ENCODE measurements at regions not wholly inside any gene's neighbourhood (a gene's known extent, or its start where the extent isn't known, plus 50 kb on each side); places are given as distances from the start of the nearest gene placed in this dataset.

DNA sequence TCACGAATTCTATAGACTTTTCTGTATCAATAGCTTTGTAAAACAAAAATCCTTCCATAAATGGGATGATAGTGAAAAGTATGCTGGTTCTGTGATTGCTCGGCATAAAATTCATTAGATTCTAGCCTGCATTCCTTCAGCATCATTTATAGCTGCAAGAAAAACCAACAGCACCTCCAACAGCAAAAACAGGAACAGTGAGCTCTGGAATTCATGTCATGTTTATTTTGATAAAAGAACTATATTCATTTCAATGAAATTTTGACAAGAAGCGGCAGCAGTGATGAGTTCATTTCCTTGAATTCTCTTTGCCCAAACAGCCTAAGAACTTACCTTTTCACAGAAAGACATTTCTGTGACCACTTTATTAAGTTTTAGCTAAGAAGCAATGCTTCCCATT is 515.2 kb upstream of the CCDC54 start:
- DNase-seq = no peak
- no peaks in the 10 kb centered on the region for H3K36me3 ChIP-seq
- H3K4me1 ChIP-seq = peaks cover 0 to 10% (median 3%) of the 10 kb centered on the region in 4 donors
- peaks cover 0 to 1% (median 0%) of the 10 kb centered on the region in 3 donors for H3K9me3 ChIP-seq
- TF ChIP-seq, protein P1, sequence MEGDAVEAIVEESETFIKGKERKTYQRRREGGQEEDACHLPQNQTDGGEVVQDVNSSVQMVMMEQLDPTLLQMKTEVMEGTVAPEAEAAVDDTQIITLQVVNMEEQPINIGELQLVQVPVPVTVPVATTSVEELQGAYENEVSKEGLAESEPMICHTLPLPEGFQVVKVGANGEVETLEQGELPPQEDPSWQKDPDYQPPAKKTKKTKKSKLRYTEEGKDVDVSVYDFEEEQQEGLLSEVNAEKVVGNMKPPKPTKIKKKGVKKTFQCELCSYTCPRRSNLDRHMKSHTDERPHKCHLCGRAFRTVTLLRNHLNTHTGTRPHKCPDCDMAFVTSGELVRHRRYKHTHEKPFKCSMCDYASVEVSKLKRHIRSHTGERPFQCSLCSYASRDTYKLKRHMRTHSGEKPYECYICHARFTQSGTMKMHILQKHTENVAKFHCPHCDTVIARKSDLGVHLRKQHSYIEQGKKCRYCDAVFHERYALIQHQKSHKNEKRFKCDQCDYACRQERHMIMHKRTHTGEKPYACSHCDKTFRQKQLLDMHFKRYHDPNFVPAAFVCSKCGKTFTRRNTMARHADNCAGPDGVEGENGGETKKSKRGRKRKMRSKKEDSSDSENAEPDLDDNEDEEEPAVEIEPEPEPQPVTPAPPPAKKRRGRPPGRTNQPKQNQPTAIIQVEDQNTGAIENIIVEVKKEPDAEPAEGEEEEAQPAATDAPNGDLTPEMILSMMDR (IDR thresholded peaks at IDR 0.05) = no peak
- H3K27ac ChIP-seq = no peak overlapping the region
- H3K4me3 ChIP-seq = no peak overlapping the region
- intact Hi-C loops (cut with DNase I; ENCODE audit: low total_unique reads) = no loop called here
- H3K27me3 ChIP-seq = no peaks in the 10 kb centered on the region

DNA sequence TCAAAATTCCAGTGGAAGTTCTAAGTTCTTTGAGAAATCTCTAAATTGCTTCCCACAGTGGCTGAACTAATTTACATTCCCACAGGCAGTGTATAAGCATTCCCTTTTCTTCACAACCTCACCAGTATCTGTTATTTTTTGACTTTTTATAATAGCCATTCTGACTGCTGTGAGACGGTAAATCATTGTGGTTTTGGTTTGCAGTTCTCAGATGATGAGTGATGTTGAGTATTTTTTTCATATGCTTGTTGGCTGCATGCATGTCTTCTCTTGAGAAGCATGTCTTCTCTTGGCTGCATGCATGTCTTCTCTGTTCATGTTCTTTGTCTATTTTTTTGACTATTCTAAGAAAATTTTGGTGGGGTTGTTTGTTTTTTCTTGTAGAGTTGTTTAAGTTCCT is 499.6 kb upstream of the CCDC54 start:
- Histone ChIP-seq H3K4me3 (no peak overlapping the region), H3K27ac (no peak overlapping the region), H3K4me1 (no peaks in the 10 kb centered on the region), H3K9me3 (no peaks in the 10 kb centered on the region), H3K36me3 (no peaks in the 10 kb centered on the region), H3K27me3 (no peaks in the 10 kb centered on the region)
- no peak for DNase-seq
- intact Hi-C loops (cut with DNase I; ENCODE audit: low total_unique reads) = no loop called here
- TF ChIP-seq, protein P1 (IDR thresholded peaks at IDR 0.05) = no peak

DNA sequence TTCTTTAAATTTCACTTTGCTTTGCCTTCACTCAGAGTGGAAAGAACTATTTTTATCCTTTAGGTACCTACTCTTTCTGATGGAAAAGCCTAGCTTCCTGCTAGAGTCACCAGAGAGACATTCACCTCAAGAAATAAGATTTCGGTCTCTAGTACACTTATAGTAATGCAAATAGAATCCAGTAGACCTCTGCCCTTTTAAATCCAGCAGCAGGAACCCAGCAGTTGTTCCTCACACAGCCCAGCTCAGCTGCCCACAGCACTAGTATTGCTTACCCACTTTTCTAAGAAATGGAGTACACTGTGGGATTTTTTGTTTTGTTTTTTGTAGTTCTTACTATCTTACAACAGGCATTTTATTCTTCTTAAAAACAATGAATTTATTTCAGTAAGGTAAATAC is 497.0 kb upstream of the CCDC54 start:
- TF ChIP-seq, protein P1 (IDR thresholded peaks at IDR 0.05) = no peak
- no peak for DNase-seq
- H3K4me1 ChIP-seq = no peaks in the 10 kb centered on the region
- H3K27me3 ChIP-seq = no peaks in the 10 kb centered on the region
- H3K4me3 ChIP-seq = no peak overlapping the region
- intact Hi-C loops (cut with DNase I; ENCODE audit: low total_unique reads) = no loop called here
- H3K9me3 ChIP-seq = peaks cover 0 to 4% (median 0%) of the 10 kb centered on the region in 3 donors
- H3K27ac ChIP-seq = no peak overlapping the region
- no peaks in the 10 kb centered on the region for H3K36me3 ChIP-seq

DNA sequence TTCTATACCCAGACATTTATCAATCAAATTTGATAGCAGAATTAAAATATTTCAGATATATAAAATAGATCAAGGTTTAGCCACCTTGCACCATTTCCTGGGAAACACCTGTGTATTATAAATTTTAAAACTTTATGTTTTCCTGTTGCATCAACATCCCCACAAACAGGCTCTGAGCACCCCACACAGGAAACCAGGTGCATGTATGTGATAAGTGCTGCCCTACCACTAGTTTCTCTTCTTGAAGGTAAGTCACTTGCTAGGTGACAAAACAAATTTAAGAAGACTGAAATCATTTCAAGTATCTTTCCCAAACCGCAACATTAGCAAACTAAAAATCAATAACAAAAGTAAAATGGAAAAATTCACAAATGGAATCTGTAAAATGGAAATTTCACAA is 496.1 kb upstream of the CCDC54 start:
- DNase-seq = no peak
- intact Hi-C loops (cut with DNase I; ENCODE audit: low total_unique reads) = no loop called here
- Histone ChIP-seq H3K4me3 (no peak overlapping the region), H3K9me3 (peaks cover 0 to 8% (median 6%) of the 10 kb centered on the region in 3 donors), H3K27ac (no peak overlapping the region), H3K4me1 (no peaks in the 10 kb centered on the region), H3K27me3 (no peaks in the 10 kb centered on the region), H3K36me3 (no peaks in the 10 kb centered on the region)
- TF ChIP-seq, protein P1 (IDR thresholded peaks at IDR 0.05) = no peak

DNA sequence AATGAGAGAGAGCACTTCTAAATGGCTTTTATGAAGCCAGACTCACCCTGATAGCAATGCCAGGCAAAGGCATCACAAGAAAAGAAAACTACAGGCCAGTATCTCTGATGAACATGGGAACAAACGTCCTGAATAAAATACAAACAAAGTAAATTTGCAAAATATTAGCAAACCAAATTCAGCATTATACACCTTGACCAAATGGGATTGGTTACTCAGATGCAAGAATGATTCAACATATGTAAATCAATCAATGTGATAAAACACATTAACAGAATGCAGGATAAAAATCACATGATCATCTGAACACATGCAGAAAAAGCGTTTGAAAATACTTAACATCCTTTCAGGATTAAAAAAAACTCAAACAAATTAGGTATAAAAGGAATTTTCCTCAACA is 494.9 kb upstream of the CCDC54 start:
- Histone ChIP-seq H3K4me3 (no peak overlapping the region), H3K36me3 (no peaks in the 10 kb centered on the region), H3K4me1 (no peaks in the 10 kb centered on the region), H3K27me3 (no peaks in the 10 kb centered on the region), H3K9me3 (peaks cover 0 to 8% (median 6%) of the 10 kb centered on the region in 3 donors), H3K27ac (no peak overlapping the region)
- TF ChIP-seq, protein P1 (IDR thresholded peaks at IDR 0.05) = no peak
- no peak for DNase-seq
- intact Hi-C loops (cut with DNase I; ENCODE audit: low total_unique reads) = no loop called here

DNA sequence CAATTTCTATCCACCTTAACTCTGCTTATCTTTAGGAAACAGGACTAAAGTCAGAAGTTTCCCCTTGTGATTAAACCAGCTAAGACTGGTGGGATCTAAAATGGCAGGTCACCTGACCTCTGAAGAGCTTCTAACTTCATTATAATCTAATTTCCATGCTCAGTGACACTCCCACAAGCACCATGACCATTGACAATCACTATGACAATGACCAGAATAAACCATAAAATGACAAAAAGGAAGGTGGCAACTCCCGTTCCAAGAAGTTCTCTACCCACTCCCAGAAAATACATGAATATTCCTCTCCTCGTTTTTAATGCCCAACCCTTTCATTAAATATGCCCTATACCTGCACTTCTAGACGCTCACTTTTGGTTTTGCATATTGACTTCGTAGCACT is 471.2 kb upstream of the CCDC54 start:
- H3K4me1 ChIP-seq = no peaks in the 10 kb centered on the region
- DNase-seq = no peak
- no peaks in the 10 kb centered on the region for H3K27me3 ChIP-seq
- no peak overlapping the region for H3K4me3 ChIP-seq
- TF ChIP-seq, protein P1 (IDR thresholded peaks at IDR 0.05) = no peak
- intact Hi-C loops (cut with DNase I; ENCODE audit: low total_unique reads) = no loop called here
- no peaks in the 10 kb centered on the region for H3K9me3 ChIP-seq
- no peaks in the 10 kb centered on the region for H3K36me3 ChIP-seq
- no peak overlapping the region for H3K27ac ChIP-seq

All from tibial artery (tissue), 4 donors.